Panc1 (cell line): ENCODE measurements at regions not wholly inside any gene's neighbourhood (a gene's known extent, or its start where the extent isn't known, plus 50 kb on each side); places are given as distances from the start of the nearest gene placed in this dataset.

Experiments used
- ATAC-seq: fragments of 200-7000 bp; cut with Tn5 transposase; 2 replicates; pipeline ENCODE4 v1.9.1; 2020; ENCODE audit warnings: mild to moderate bottlenecking, moderate library complexity
- BruUV-seq: library from RNA; stranded (reverse); fragments of 400-500 nt; replicated peaks from 2 replicates; lab custom pipeline; 2021; lab: Mats Ljungman, UMichigan
- CTCF ChIA-PET: fragments of 300-600 bp; sonication (Branson Sonifier 250); formaldehyde crosslinking; loops from one replicate; lab custom pipeline; 2022; ENCODE audit warnings: antibody characterized with exemption; lab: Charles Lee
- POLR2A ChIA-PET: fragments of 300-600 bp; sonication (Branson Sonifier 250); formaldehyde crosslinking; loops from one replicate; lab custom pipeline; 2022; ENCODE audit warnings: antibody characterized with exemption; lab: Charles Lee
- DNase-seq: peaks from one replicate; pipeline ENCODE4 v3.0.0-alpha.2; 2010; ENCODE audit warnings: low read depth, low spot score
- H3K27ac ChIP-seq: 2 replicates; pipeline ENCODE4 v1.5.1; 2011; ENCODE audit warnings: mild to moderate bottlenecking, low read length, inconsistent platforms
- H3K27me3 ChIP-seq: fragments of 200-500 bp; sonication (Bioruptor generic); 2 replicates; pipeline ENCODE4 v1.6.0; 2014; ENCODE audit warnings: low read length, inconsistent platforms; ENCODE audit not compliant: control insufficient read depth, insufficient read depth
- H3K36me3 ChIP-seq: fragments of 200-500 bp; sonication (Bioruptor generic); 2 replicates; pipeline ENCODE4 v1.5.1; 2014; ENCODE audit warnings: inconsistent platforms, mild to moderate bottlenecking, low read length, moderate library complexity; ENCODE audit not compliant: control insufficient read depth, insufficient read depth
- H3K4me1 ChIP-seq: 2 replicates; pipeline ENCODE4 v1.5.1; 2011; ENCODE audit warnings: inconsistent platforms, mild to moderate bottlenecking, low read length, moderate library complexity; ENCODE audit not compliant: control insufficient read depth, insufficient read depth
- H3K4me3 ChIP-seq, 2 experiments: 2 replicates each; pipeline ENCODE4 v1.5.1; 2011 to 2012; ENCODE audit warnings: low read depth in 2 of 2, low read length in 2 of 2, mild to moderate bottlenecking in 2 of 2, inconsistent platforms in 1 of 2, moderate library complexity in 1 of 2
- H3K9me3 ChIP-seq: fragments of 200-500 bp; sonication (Bioruptor generic); 2 replicates; pipeline ENCODE4 v1.5.1; 2014; ENCODE audit warnings: low read depth, mild to moderate bottlenecking, inconsistent platforms, low read length, moderate library complexity; ENCODE audit not compliant: control insufficient read depth, insufficient read depth
- POLR2AphosphoS5 ChIP-seq: IDR thresholded peaks from 2 replicates; pipeline ENCODE4 v1.6.1; 2012; ENCODE audit warnings: mild to moderate bottlenecking, low read depth, low read length, moderate library complexity
- REST ChIP-seq, 2 experiments: IDR thresholded peaks; 2 replicates each; pipeline ENCODE4 v1.6.1; 2011 to 2012; ENCODE audit warnings: low read depth in 2 of 2, control low read depth in 1 of 2, low read length in 1 of 2, mild to moderate bottlenecking in 1 of 2, moderate library complexity in 1 of 2; ENCODE audit not compliant: insufficient read depth in 1 of 2
- SIN3A ChIP-seq: IDR thresholded peaks from 2 replicates; pipeline ENCODE4 v1.6.1; 2012; ENCODE audit warnings: low read depth, mild to moderate bottlenecking, low read length, moderate library complexity, borderline replicate concordance; ENCODE audit not compliant: insufficient read depth
- TCF7L2 ChIP-seq: IDR thresholded peaks from 2 replicates; pipeline ENCODE4 v1.6.1; 2011; ENCODE audit warnings: mild to moderate bottlenecking, low read depth, low read length, inconsistent platforms
- in situ Hi-C: cut with HindIII; loops from 2 replicates; pipeline ENCODE4 v1.10.0; 2016; ENCODE audit warnings: low sequenced_read_pairs, low pct_unique_long_range_greater_than_20kb
- intact Hi-C: fragments of 100-400 bp; cut with micrococcal nuclease; formaldehyde crosslinking; loops from one replicate; pipeline ENCODE4 v1.10.0; 2022; ENCODE audit not compliant: unreplicated experiment
- TF ChIP-seq, protein P1 (sequence below): fragments of 450-650 bp; IDR thresholded peaks from 2 replicates; pipeline ENCODE4 v1.5.1; 2017; ENCODE audit warnings: mild to moderate bottlenecking

DNA sequence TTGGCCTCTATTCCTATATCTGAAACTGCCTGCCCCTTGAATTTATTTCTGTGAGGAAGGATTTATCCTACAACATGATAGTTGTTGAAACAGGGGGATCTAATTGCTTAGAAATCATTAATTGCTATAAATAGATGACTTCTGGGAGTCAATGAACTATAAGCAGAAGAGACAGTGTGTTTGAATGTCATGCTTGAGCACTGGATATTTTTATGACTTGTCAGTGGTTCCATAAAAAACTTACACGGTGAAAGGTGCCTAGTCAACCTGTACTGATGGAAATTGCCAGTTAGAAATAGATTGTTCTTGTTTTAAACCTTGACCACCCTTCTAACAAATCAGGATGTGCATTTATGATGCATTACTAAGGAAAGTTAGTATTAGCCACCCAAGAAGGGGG lies 306.9 kb upstream of the PPARGC1A start:
- Histone ChIP-seq H3K4me1 (no peaks in the 10 kb centered on the region), H3K27ac (no peak overlapping the region), H3K36me3 (no peaks in the 10 kb centered on the region), H3K27me3 (no peaks in the 10 kb centered on the region), H3K9me3 (no peaks in the 10 kb centered on the region), H3K4me3 (no peak overlapping the region)
- CTCF ChIA-PET, result no interaction called here
- POLR2A ChIA-PET, result no interaction called here
- intact Hi-C loops, result no loop called here
- TF ChIP-seq SIN3A, result no peak
- no peak for TF ChIP-seq REST (IDR thresholded peaks at IDR 0.05; ENCODE audit: insufficient read depth in 1 of 2, low read depth in 2 of 2, low read length in 1 of 2)
- no peak for TF ChIP-seq POLR2AphosphoS5
- no peak for TF ChIP-seq TCF7L2
- TF ChIP-seq, protein P1, sequence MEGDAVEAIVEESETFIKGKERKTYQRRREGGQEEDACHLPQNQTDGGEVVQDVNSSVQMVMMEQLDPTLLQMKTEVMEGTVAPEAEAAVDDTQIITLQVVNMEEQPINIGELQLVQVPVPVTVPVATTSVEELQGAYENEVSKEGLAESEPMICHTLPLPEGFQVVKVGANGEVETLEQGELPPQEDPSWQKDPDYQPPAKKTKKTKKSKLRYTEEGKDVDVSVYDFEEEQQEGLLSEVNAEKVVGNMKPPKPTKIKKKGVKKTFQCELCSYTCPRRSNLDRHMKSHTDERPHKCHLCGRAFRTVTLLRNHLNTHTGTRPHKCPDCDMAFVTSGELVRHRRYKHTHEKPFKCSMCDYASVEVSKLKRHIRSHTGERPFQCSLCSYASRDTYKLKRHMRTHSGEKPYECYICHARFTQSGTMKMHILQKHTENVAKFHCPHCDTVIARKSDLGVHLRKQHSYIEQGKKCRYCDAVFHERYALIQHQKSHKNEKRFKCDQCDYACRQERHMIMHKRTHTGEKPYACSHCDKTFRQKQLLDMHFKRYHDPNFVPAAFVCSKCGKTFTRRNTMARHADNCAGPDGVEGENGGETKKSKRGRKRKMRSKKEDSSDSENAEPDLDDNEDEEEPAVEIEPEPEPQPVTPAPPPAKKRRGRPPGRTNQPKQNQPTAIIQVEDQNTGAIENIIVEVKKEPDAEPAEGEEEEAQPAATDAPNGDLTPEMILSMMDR, result no peak
- ATAC-seq (no peak), DNase-seq (no peak)
- BruUV-seq, result no TSS peak
- in situ Hi-C loops, result no loop called here

DNA sequence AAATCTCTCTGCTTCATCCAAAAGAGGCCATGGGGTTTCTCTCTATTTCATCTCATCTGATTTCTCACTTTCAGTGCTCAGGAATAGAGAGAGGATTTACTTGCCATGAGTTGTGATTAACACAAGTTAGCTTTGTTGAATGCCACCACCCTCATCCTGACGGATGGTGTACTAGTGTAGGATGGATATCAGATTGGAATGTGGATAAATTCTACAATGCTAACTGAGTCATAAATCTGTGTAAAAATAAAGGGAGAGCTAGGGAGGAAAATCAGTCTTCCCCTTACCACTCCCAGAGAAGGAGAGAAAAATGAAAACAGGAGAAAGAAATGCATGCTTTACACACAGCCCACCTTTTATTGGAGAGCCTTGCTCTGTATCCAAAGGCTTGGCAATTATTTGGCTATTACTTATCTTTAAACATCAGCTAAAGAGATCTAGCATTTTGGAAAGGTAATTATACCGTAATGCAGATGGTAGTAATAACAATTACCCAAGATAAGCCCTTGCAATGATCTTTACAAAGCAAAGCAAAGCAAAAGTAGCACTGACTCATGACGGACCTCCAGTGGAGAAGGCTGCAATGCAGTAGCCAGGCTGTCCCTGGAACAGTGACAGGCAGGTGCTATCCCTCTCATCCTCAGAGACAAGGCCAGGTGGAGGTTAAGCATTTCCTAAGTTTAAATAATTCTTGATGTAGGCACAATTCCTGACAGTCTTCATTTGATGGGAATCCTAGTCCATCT lies 306.3 kb upstream of the PPARGC1A start:
- no TSS peak for BruUV-seq
- no peak for TF ChIP-seq TCF7L2
- no peak for TF ChIP-seq SIN3A
- TF ChIP-seq, protein P1, result no peak
- TF ChIP-seq REST (IDR thresholded peaks at IDR 0.05; ENCODE audit: insufficient read depth in 1 of 2, low read depth in 2 of 2, low read length in 1 of 2), result no peak
- TF ChIP-seq POLR2AphosphoS5, result no peak
- Histone ChIP-seq H3K4me1 (no peaks in the 10 kb centered on the region), H3K27ac (no peak overlapping the region), H3K9me3 (no peaks in the 10 kb centered on the region), H3K36me3 (no peaks in the 10 kb centered on the region), H3K27me3 (no peaks in the 10 kb centered on the region), H3K4me3 (no peak overlapping the region)
- intact Hi-C loops, result no loop called here
- ATAC-seq (no peak), DNase-seq (no peak)
- ChIA-PET CTCF (no interaction called here), POLR2A (no interaction called here)
- in situ Hi-C loops, result no loop called here
